Globus pallidus (tissue), 1 donor: ENCODE measurements at regions not wholly inside any gene's neighbourhood (a gene's known extent, or its start where the extent isn't known, plus 50 kb on each side); places are given as distances from the start of the nearest gene placed in this dataset.

Experiments used
- DNase-seq: peaks from one replicate; pipeline ENCODE4 v3.0.0-alpha.2; 2015; ENCODE audit warnings: low spot score

DNA sequence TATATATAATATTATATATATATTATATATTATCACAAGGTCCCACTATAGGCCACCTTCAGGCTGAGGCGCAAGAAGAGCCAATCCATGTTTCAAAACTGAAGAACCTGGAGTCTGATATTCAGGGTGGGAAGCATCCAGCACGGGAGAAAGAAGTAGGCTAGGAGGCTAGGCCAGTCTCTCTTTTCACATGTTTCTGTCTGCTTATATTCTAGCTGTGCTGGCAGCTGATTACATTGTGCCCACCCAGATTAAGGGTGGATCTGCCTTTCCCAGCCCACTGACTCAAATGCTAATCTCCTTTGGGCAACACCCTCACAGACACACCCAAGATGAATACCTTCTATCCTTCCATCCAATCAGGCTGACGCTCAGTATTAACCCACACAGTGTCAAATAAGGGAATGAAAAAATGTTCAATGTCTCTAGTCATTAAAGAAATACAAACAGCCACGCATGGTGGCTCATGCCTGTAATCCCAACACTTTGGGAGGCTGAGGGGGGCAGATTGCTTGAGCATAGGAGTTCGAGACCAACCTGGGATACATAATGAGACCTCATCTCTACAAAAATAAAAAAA is 135.4 kb upstream of the PCBD1 start:
- DNase-seq, result no peak

DNA sequence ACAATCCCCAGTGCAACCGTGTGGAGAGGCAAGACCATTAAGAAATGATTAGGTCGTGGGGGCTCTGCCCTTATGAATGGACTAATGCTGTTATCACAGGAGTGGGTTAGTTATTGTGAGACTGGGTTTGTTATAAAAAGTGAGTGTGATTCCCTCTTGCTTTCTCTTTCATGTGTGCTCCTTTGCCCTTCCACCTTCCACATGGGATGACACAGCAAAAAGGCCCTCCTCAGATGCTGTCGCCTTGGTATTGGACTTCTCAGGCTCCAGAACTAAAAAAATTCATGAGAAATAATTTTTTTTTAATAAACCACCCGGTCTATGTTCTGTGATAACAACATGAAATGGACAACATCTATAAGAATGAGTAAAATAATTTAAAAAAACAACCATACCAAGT is 136.1 kb upstream of the PCBD1 start:
- no peak for DNase-seq

DNA sequence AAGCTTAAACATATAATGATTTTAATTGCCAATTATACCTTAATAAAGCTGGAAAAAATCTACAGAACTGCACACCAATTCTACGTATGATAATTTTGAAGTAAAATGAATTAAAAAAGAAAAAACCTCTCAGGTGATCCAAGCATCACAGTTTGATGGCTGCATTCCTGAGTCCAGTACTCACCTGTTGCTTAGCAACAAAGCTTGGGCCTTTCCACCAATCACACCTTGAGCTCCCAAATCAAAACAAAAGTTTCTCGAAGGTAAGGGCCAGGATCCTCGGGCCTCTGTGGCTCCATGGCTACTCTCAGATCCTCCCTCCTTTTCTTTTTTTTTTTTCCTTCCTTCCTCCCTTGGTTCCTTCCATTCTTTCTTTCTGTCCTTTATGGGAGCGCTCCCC is 137.2 kb upstream of the PCBD1 start:
- no peak for DNase-seq

GRCh38 chr10:71028066-71028465 is 139.7 kb upstream of the PCBD1 start:
- DNase-seq, result no peak

GRCh38 chr10:71029411-71029892 is 141.1 kb upstream of the PCBD1 start:
- no peak for DNase-seq

DNA sequence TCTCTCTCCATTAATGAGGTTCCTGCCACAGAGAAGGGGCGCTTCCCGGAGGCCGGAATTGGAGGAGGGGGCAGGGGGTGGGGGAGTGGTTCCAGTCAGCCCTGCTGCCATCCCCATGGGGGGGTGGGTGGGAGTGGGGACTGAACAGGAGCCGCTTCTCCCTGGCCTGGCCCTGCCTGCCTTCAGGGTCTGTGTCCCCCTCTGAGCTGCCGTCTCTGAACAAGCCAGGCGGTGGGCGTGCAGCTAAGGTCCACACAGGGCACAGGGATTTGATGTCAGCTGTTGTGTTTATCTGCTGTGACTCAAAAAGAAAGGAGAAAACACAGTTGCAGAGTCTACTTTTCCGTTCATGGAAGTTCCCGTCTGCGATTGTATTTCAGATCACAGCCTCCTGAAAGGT is 141.5 kb upstream of the PCBD1 start:
- DNase-seq, result no peak

GRCh38 chr10:71031026-71031425 is 142.7 kb upstream of the PCBD1 start:
- DNase-seq, result no peak

DNA sequence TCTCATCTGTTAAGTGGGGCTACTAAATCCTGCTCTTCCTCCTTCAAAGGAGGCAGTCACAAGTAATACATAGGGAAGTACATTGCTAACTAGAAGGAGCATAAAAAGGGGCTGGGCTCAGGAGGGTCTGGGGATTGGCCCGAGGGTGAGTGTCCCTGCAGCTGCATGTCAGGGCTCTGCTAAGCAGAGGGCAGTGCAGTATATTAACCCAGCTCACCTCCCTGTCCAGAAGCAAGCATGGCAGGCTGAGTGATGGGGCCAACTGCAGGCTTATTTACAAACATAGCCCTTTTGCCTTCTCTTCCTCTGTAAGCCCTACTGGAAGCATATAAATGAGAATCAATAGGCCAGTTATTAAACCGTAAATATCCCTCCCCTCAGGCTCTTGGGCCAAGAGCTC is 143.2 kb upstream of the PCBD1 start:
- DNase-seq, result no peak

GRCh38 chr10:71032887-71033286 is 144.5 kb upstream of the PCBD1 start:
- no peak for DNase-seq

DNA sequence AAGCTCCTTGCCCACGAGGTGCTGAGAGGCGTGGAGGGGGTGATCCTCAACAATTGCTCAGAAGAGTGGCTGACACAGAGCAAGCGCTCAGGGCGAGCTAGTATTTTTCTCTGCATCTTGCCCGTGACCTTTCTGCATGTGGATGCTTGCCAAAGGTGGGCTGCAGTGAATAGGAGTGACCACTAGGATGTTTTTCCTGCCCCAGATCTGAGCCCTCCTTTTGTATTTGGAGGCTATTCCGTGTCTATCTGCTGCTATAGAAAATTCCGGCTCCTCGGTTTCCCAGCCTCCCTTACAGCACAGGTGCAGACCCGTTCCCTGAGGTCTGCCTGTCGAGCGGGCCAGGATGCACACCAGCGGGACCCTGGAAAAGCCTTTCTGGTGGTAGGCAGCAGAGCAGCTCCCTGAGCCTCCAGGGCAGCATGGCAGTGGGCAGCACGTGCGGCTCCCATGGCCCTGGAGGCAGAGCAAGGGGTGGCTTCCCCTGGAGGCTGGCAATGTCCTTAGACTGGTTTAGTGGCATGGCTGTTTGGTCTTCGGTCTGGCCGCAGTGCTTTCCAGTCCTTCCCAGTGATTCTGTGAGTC is 145.1 kb upstream of the PCBD1 start:
- no peak for DNase-seq

DNA sequence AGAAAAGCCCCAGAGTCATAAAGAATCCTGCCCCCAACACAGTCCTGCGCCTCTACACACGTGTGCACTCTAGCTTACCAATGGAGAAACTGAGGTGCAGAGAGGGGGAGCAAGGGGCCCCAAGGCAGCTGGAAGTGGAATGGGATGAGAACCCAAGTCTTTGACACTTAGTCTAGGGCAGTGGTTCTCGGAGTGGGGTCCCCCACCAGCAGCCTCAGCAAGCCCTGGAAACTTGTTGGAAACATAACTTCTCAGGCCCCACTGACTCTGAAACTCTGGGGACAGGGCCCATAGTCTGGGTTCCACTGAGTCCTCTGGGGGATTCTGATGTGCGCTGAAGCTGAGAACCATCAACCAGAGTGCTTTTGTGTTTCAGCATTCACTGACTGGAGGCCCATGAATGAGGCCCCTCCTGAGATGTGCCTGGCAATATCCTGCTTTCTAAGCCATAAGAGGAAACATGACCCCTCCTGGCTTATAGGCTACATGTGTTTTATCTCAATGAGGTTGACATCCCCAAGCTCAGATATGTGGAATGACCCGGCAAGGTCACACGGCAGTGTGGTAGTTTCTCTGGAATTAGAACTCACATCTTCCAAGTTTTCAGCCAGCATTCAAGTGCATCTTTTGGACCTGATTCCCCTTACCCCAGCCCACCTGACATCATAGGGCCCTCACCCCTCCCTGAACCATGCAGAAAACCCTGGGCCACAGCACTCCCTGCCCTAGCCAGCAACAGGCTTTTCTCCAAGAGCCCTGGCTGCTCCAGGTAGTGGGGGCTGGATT is 147.3 kb upstream of the PCBD1 start:
- no peak for DNase-seq

DNA sequence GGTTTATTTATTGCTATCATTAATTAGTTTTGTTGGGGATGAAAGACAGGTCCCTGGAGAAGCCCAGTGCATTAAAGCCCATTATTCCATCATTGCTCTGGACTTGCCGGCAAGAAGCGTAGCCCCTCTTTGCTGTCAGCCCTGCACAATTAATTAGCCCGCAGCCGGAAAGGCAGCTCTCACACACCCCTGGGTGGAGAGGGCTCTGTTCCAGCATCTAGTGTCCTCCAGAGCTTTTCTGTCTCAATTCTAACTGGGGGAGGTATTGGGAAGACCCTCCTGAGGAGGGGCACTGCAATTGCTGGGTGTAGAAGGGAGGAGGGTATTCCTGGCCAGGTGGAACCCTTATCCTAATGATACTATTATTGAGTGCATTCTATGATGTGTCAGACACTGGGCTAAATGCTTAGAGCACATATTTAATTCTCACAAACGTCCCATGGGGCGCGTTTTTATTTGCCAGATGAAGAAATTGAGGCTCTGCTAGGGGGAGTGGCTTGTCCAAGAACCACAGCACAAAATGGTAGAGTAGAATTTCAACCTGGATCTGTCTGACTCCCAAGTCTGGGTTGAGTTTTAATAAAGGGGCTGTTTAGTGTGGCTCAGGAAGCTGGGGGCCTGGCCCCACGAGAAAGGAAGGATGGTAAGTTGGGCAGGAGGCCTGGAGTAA is 148.1 kb upstream of the PCBD1 start:
- no peak for DNase-seq

GRCh38 chr10:71038091-71038633 is 149.8 kb upstream of the PCBD1 start:
- no peak for DNase-seq

GRCh38 chr10:71038921-71039320 is 150.6 kb upstream of the PCBD1 start:
- DNase-seq, result no peak

- DNase-seq, result no peak
Observed at GRCh38 chr10:71039551-71039950, 151.2 kb upstream of the PCBD1 start.

GRCh38 chr10:71040343-71040742 is 152.0 kb upstream of the PCBD1 start:
- no peak for DNase-seq

GRCh38 chr10:71040846-71041605 is 152.7 kb upstream of the PCBD1 start:
- DNase-seq, result no peak

GRCh38 chr10:71042216-71042615 is 153.9 kb upstream of the PCBD1 start:
- DNase-seq, result no peak

DNA sequence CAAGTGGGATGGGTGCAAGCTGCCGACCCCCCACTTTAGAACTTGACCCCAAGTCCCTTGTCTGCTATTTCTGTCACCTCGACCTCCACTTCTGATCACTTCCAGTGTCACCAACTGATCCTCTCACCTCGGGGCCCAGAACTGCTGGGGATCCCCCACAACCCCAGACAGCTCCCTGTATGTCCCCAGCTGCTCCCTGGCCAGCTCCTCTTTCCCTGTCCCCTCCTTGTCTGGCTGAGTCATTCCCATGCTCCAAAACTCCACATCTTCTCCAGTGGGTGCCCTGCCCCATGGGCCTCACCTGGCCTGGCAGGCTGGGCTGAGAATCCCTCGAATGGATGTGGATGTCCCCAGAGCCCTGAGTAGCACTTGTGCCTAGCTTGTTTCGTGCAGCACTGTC is 154.3 kb upstream of the PCBD1 start:
- no peak for DNase-seq

GRCh38 chr10:71043858-71044257 is 155.5 kb upstream of the PCBD1 start:
- DNase-seq, result no peak

DNA sequence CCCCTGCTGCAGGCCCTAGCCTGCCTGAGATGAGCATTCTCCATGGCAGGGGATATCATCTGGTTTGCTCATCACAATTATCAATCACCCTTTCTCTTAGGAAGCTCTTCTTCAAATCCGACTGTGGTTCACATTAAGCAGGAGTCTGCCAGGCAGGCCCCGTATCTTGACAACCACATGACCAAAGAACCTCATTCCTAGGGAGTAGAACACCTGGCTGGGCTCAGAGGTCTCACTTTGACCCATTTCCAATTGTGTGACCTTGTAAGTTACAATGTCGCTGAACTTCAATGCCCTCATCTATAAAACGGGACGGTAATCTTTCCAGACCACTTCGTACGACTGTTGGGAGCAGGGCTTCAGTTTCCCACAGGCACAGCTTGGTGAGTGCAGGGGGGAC is 156.4 kb upstream of the PCBD1 start:
- no peak for DNase-seq
